Endodermal cell (in vitro differentiated cells): ENCODE measurements at regions not wholly inside any gene's neighbourhood (a gene's known extent, or its start where the extent isn't known, plus 50 kb on each side); places are given as distances from the start of the nearest gene placed in this dataset.

Experiments used
- DNase-seq: peaks from one replicate; pipeline ENCODE4 v3.0.0-alpha.2; 2017
- H3K27ac ChIP-seq: 2 replicates; pipeline ENCODE4 v1.5.1; 2013; ENCODE audit warnings: mild to moderate bottlenecking, low read depth, low read length, moderate library complexity
- H3K27me3 ChIP-seq: 2 replicates; pipeline ENCODE4 v1.6.1; 2013; ENCODE audit warnings: mild to moderate bottlenecking, low read length, moderate library complexity; ENCODE audit not compliant: insufficient read depth, control insufficient read depth, poor library complexity, severe bottlenecking
- H3K36me3 ChIP-seq: 2 replicates; pipeline ENCODE4 v1.7.0; 2013; ENCODE audit warnings: mild to moderate bottlenecking, low read length, moderate library complexity; ENCODE audit not compliant: control insufficient read depth, insufficient read depth
- H3K4me1 ChIP-seq: one replicate; pipeline ENCODE4 v1.7.0; 2013; ENCODE audit warnings: low read length; ENCODE audit not compliant: control insufficient read depth, insufficient read depth
- H3K4me3 ChIP-seq: 2 replicates; pipeline ENCODE4 v1.5.1; 2013; ENCODE audit warnings: mild to moderate bottlenecking, low read length, moderate library complexity
- H3K9ac ChIP-seq: 2 replicates; pipeline ENCODE4 v1.6.1; 2013; ENCODE audit warnings: mild to moderate bottlenecking, low read length, moderate library complexity; ENCODE audit not compliant: poor library complexity, severe bottlenecking; ENCODE audit errors: extremely low read depth
- H3K9me3 ChIP-seq: 2 replicates; pipeline ENCODE4 v1.6.1; 2013; ENCODE audit warnings: mild to moderate bottlenecking, low read length, moderate library complexity; ENCODE audit not compliant: control insufficient read depth
- H3K27ac Mint-ChIP-seq: 2 replicates; pipeline ENCODE4 v1.8.0; 2020; ENCODE audit warnings: mixed read lengths
- H3K27me3 Mint-ChIP-seq: 2 replicates; pipeline ENCODE4 v1.8.0; 2021; ENCODE audit warnings: mild to moderate bottlenecking, mixed read lengths; ENCODE audit not compliant: insufficient read depth
- H3K36me3 Mint-ChIP-seq: 2 replicates; pipeline ENCODE4 v1.8.0; 2020; ENCODE audit warnings: low read depth, mixed read lengths
- H3K4me1 Mint-ChIP-seq: 2 replicates; pipeline ENCODE4 v1.8.0; 2020; ENCODE audit warnings: mixed read lengths
- H3K4me3 Mint-ChIP-seq: 2 replicates; pipeline ENCODE4 v1.8.0; 2020; ENCODE audit warnings: mild to moderate bottlenecking, moderate library complexity, mixed read lengths
- H3K9me3 Mint-ChIP-seq: 2 replicates; pipeline ENCODE4 v1.8.0; 2020; ENCODE audit warnings: mild to moderate bottlenecking, mixed read lengths
- WGBS, 2 experiments: methylation state at CpG; one replicate each; pipeline versions ENCODE4 v1.1.5 to v1.1.7; 2013; ENCODE audit warnings: missing lambda C conversion rate in 2 of 2, mixed read lengths in 1 of 2; ENCODE audit not compliant: insufficient coverage in 1 of 2, insufficient read length in 1 of 2; 5-methylcytosine and 5-hydroxymethylcytosine counted together
- TF ChIP-seq, protein P1 (sequence below): fragments of 200-600 bp; sonication (generic); conservative IDR thresholded peaks from 2 replicates; pipeline ENCODE4 v1.5.0; 2021; ENCODE audit warnings: antibody characterized with exemption, mild to moderate bottlenecking

DNA sequence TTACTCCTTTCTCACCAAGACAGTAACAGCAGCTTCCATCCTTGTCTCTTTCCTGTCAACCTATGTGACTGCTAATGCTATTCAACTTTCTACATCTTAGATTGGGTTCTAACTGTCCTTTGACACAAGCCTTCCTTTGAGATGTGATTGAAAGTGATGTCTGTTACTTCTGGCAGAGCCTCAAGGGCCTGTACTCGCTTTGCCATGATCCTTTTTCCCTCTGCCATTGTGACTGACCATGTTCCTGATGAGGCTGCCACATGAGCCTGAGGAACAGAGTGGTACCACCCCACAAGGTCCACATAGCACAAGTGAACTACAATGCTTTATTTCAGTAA is 138.8 kb upstream of the RAB4A start:
- peaks cover 11% of the 10 kb centered on the region for H3K36me3 Mint-ChIP-seq
- H3K4me3 ChIP-seq: no peak overlapping the region
- H3K27ac ChIP-seq: no peak overlapping the region
- no peaks in the 10 kb centered on the region for H3K27me3 ChIP-seq
- WGBS, 2 experiments: 88 to 100% methylated on average over 1 of the region's 1 CpG
- H3K9ac ChIP-seq: no peak overlapping the region
- no peak overlapping the region for H3K4me3 Mint-ChIP-seq
- H3K4me1 Mint-ChIP-seq: peaks cover 22% of the 10 kb centered on the region
- TF ChIP-seq, protein P1, sequence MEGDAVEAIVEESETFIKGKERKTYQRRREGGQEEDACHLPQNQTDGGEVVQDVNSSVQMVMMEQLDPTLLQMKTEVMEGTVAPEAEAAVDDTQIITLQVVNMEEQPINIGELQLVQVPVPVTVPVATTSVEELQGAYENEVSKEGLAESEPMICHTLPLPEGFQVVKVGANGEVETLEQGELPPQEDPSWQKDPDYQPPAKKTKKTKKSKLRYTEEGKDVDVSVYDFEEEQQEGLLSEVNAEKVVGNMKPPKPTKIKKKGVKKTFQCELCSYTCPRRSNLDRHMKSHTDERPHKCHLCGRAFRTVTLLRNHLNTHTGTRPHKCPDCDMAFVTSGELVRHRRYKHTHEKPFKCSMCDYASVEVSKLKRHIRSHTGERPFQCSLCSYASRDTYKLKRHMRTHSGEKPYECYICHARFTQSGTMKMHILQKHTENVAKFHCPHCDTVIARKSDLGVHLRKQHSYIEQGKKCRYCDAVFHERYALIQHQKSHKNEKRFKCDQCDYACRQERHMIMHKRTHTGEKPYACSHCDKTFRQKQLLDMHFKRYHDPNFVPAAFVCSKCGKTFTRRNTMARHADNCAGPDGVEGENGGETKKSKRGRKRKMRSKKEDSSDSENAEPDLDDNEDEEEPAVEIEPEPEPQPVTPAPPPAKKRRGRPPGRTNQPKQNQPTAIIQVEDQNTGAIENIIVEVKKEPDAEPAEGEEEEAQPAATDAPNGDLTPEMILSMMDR: no peak
- H3K36me3 ChIP-seq: no peaks in the 10 kb centered on the region
- no peak overlapping the region for H3K27ac Mint-ChIP-seq
- H3K9me3 Mint-ChIP-seq: peaks cover 38% of the 10 kb centered on the region
- no peak for DNase-seq
- peaks cover 4% of the 10 kb centered on the region for H3K4me1 ChIP-seq
- peaks cover 33% of the 10 kb centered on the region for H3K9me3 ChIP-seq
- H3K27me3 Mint-ChIP-seq: peaks cover 8% of the 10 kb centered on the region

DNA sequence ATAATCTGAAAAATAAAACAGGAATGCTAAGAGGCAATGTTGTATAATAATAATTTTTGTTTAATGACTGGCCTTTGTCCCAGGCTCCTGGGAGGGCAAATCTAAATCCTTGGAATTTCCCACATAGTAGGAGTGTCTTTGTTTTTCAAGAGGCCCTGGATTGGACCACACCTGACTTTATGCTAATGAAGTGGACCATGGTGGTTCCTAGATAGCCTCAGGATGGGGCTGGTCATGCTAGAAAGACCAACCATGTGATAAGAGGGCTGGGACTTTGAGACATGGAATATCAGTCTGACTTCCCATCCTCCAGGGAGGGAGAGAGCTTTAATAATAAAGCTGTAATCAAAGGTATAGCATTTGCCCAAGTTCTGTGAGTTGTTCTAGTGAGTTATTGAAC is 138.2 kb upstream of the RAB4A start:
- Mint-ChIP-seq H3K27ac (no peak overlapping the region), H3K4me1 (peaks cover 27% of the 10 kb centered on the region), H3K9me3 (peaks cover 38% of the 10 kb centered on the region), H3K36me3 (peaks cover 11% of the 10 kb centered on the region), H3K27me3 (peaks cover 8% of the 10 kb centered on the region), H3K4me3 (no peak overlapping the region)
- Histone ChIP-seq H3K9me3 (peaks cover 33% of the 10 kb centered on the region), H3K27me3 (no peaks in the 10 kb centered on the region), H3K4me3 (no peak overlapping the region), H3K36me3 (no peaks in the 10 kb centered on the region), H3K27ac (no peak overlapping the region), H3K9ac (no peak overlapping the region), H3K4me1 (peaks cover 4% of the 10 kb centered on the region)
- TF ChIP-seq, protein P1: no peak
- no peak for DNase-seq

DNA sequence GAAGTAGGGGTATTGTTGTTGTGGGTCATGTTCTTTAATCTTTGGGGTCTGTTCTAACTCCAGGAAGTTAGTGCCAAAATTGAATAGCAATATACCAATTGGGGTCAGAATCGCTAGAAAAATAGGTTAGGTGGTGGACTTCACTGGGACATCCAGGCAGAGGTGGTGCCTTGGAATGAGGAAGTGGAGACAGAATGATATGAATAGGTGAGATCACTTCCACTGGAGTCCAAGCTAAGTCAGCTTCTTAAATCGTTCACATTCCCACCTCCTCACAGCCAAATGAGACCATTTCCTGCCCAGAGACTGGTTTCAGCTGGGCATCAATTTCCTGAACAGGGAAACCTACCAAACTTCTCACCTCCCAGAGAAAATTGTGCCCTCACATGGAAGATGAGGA is 137.8 kb upstream of the RAB4A start:
- Histone ChIP-seq H3K27ac (no peak overlapping the region), H3K27me3 (no peaks in the 10 kb centered on the region), H3K9ac (no peak overlapping the region), H3K36me3 (no peaks in the 10 kb centered on the region), H3K4me1 (peaks cover 4% of the 10 kb centered on the region), H3K4me3 (no peak overlapping the region), H3K9me3 (peaks cover 33% of the 10 kb centered on the region)
- no peak overlapping the region for H3K4me3 Mint-ChIP-seq
- no peak overlapping the region for H3K27ac Mint-ChIP-seq
- TF ChIP-seq, protein P1: no peak
- H3K4me1 Mint-ChIP-seq: peaks cover 27% of the 10 kb centered on the region
- H3K9me3 Mint-ChIP-seq: peaks cover 38% of the 10 kb centered on the region
- 93% methylated on average over 2 of the region's 2 CpGs; no CpG with 5 or more reads in 1 of the 2 experiments for WGBS, 2 experiments
- DNase-seq: no peak
- peaks cover 11% of the 10 kb centered on the region for H3K36me3 Mint-ChIP-seq
- H3K27me3 Mint-ChIP-seq: peaks cover 8% of the 10 kb centered on the region
